KOPT-K1 (cell line): ENCODE measurements at regions not wholly inside any gene's neighbourhood (a gene's known extent, or its start where the extent isn't known, plus 50 kb on each side); places are given as distances from the start of the nearest gene placed in this dataset.
"Not testable (repeated sequence)": the region's sequence is repeated elsewhere in the genome, so short reads cannot be mapped to it uniquely, and the experiment has no call there.

Experiments
- H3K27ac ChIP-seq: fragments of 200-600 bp; sonication (generic); 2 replicates; pipeline ENCODE4 v1.5.1; 2016; ENCODE audit warnings: antibody characterized with exemption, mild to moderate bottlenecking, low read depth, low read length; ENCODE audit not compliant: poor library complexity, severe bottlenecking
- H3K36me3 ChIP-seq: fragments of 200-600 bp; sonication (generic); 2 replicates; pipeline ENCODE4 v1.5.1; 2017; ENCODE audit warnings: antibody characterized with exemption, mild to moderate bottlenecking, low read length, moderate library complexity; ENCODE audit not compliant: insufficient read depth
- H3K9me3 ChIP-seq: fragments of 200-600 bp; sonication (generic); 2 replicates; pipeline ENCODE4 v1.5.1; 2017; ENCODE audit warnings: antibody characterized with exemption, low read length, mild to moderate bottlenecking; ENCODE audit not compliant: insufficient read depth, poor library complexity, severe bottlenecking

- not testable (repeated sequence) for H3K9me3 ChIP-seq, H3K27ac ChIP-seq, H3K36me3 ChIP-seq
Observed at GRCh38 chr13:90278231-90278630, 1069.3 kb upstream of the MIR17HG start.

- H3K36me3 ChIP-seq: no peaks in the 10 kb centered on the region
- H3K9me3 ChIP-seq: no peaks in the 10 kb centered on the region
- H3K27ac ChIP-seq: no peak overlapping the region
Observed at GRCh38 chr13:90281709-90282108, 1065.8 kb upstream of the MIR17HG start.

DNA sequence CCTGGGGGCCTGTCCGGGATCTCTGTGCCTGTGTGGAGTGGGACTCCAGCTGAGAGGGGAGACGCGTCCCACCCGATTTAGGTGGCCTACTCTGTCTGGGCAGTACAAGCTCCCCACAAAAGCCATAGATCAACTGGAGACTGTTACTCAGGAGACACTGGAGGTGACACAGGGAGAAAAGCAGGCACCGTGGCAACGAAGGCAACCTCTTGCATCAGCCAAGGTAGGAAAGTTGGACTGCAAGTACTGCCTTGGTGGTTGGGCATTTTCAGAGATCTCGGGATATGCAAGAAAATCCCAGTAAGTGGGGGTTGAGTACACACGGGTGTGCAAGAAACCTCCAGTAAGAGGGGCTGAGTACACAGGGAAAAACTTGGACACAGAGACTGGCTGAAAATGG is 1060.0 kb upstream of the MIR17HG start:
- Histone ChIP-seq H3K36me3 (no peaks in the 10 kb centered on the region), H3K27ac (no peak overlapping the region), H3K9me3 (no peaks in the 10 kb centered on the region)

DNA sequence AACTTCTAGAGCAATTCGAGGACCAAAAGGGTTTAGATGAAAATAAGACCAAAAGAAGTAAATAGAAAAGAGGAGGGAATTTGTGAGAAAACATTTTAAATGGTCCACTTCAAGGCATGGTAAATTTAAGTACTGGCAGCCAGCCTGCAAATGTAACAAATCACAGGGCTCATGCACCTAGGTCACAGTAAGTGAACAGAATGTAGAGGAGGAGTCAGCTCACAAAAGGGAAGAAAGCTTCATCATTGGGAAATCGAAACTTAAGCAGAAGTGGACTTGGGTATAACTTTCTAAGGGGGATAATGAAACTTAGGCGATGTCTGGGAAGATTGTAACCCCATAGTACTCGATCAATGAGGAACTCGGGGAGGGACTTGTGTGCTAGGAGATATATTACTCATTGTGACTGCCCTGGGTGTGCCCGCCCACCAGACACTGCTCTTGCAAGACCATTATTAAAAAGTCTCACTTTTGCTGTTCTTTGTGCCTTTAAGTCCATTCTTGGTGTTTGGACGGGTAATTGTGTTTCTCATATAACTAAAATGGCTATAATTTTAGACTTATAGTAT is 1053.6 kb upstream of the MIR17HG start:
- Histone ChIP-seq H3K36me3 (no peaks in the 10 kb centered on the region), H3K27ac (no peak overlapping the region), H3K9me3 (no peaks in the 10 kb centered on the region)

GRCh38 chr13:90299238-90299637 is 1048.2 kb upstream of the MIR17HG start:
- Histone ChIP-seq H3K27ac (no peak overlapping the region), H3K9me3 (no peaks in the 10 kb centered on the region), H3K36me3 (no peaks in the 10 kb centered on the region)

DNA sequence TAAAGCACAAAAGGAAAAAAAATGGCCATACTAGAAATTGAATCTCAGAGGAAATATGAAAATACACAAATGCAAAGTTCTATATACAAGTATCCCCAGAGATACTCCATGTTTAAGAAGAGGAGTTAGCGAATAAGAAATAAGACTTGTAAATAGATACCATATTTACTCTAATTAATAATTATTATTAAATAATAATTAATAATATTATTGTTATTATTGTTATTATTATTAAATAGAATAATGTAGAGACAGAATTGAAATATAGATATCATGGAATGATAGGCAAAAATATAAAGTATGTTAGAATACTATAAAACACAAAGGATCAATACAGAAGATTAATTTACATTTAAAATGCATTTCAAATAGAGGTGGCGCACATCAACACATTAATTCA is 1047.5 kb upstream of the MIR17HG start:
- Histone ChIP-seq H3K27ac (no peak overlapping the region), H3K36me3 (no peaks in the 10 kb centered on the region), H3K9me3 (no peaks in the 10 kb centered on the region)

GRCh38 chr13:90302107-90302506 is 1045.4 kb upstream of the MIR17HG start:
- Histone ChIP-seq H3K27ac (no peak overlapping the region), H3K9me3 (no peaks in the 10 kb centered on the region), H3K36me3 (no peaks in the 10 kb centered on the region)

GRCh38 chr13:90305796-90306195 is 1041.7 kb upstream of the MIR17HG start:
- Histone ChIP-seq H3K9me3 (no peaks in the 10 kb centered on the region), H3K27ac (no peak overlapping the region), H3K36me3 (no peaks in the 10 kb centered on the region)

- H3K9me3 ChIP-seq: no peaks in the 10 kb centered on the region
- H3K36me3 ChIP-seq: no peaks in the 10 kb centered on the region
- no peak overlapping the region for H3K27ac ChIP-seq
Observed at GRCh38 chr13:90307136-90307535, 1040.4 kb upstream of the MIR17HG start.

GRCh38 chr13:90308249-90308648 is 1039.2 kb upstream of the MIR17HG start:
- H3K27ac ChIP-seq: no peak overlapping the region
- no peaks in the 10 kb centered on the region for H3K36me3 ChIP-seq
- H3K9me3 ChIP-seq: no peaks in the 10 kb centered on the region

- H3K9me3 ChIP-seq: no peaks in the 10 kb centered on the region
- no peak overlapping the region for H3K27ac ChIP-seq
- H3K36me3 ChIP-seq: no peaks in the 10 kb centered on the region
Observed at GRCh38 chr13:90311929-90312328, 1035.6 kb upstream of the MIR17HG start.

DNA sequence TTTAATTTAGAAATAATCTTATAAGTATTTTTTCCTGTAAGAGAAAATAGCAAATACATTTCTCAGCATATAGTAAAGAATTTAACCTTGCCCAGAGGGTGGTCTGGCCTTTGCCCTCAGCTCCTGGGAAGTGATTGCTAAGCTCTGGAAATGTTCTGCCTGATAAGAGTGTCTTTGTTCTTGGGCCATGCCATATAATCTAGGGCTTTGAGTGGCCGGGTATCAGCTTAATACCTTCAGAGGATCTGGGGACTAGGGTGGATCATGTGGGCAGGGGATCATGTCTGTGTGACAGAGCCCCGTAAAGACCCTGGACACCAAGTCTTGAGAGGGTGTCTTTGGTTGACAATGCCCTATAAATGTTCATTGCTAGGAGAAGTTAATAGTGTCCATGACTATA is 1032.4 kb upstream of the MIR17HG start:
- H3K36me3 ChIP-seq: no peaks in the 10 kb centered on the region
- H3K9me3 ChIP-seq: no peaks in the 10 kb centered on the region
- H3K27ac ChIP-seq: no peak overlapping the region

GRCh38 chr13:90320664-90321063 is 1026.8 kb upstream of the MIR17HG start:
- no peak overlapping the region for H3K27ac ChIP-seq
- H3K9me3 ChIP-seq: no peaks in the 10 kb centered on the region
- no peaks in the 10 kb centered on the region for H3K36me3 ChIP-seq

DNA sequence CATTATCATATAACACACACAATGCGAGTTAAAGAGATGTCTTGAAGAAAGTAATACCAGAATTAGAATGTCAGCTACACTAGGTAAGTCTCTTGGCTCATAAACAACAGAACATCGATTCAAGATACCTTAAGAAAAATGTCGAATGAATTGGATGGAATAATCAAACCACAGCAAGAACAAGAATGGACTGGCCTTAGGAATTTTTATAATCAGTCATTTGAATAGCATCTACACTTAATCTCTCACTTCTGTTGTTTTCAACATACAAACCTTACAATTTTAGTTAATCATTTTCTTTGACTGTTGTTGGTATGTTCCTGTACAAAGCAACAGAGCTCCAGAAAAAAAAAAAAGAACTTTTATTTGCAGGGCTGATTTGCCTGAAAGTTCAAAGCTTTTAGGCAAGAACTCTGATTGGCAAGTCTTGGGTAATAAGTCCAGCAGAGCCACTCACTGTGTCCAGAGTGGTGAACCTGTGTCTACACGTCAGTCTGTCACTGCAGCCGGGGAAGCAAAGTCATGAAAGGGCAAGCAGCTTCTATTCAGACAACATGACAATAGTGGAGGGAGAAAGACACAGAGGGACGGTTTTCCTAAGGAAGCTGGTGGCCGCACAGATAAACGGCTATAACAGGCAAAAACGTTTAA is 1026.1 kb upstream of the MIR17HG start:
- Histone ChIP-seq H3K27ac (no peak overlapping the region), H3K36me3 (no peaks in the 10 kb centered on the region), H3K9me3 (no peaks in the 10 kb centered on the region)

- Histone ChIP-seq H3K9me3 (no peaks in the 10 kb centered on the region), H3K27ac (no peak overlapping the region), H3K36me3 (no peaks in the 10 kb centered on the region)
Observed at GRCh38 chr13:90329641-90330040, 1017.8 kb upstream of the MIR17HG start.

- Histone ChIP-seq H3K36me3 (no peaks in the 10 kb centered on the region), H3K27ac (no peak overlapping the region), H3K9me3 (no peaks in the 10 kb centered on the region)
Observed at GRCh38 chr13:90331974-90332373, 1015.5 kb upstream of the MIR17HG start.
